ENCODE measurements at regions not wholly inside any gene's neighbourhood (a gene's known extent, or its start where the extent isn't known, plus 50 kb on each side); places are given as distances from the start of the nearest gene placed in this dataset.
A peak's percentile ranks its signal among the peaks of the same experiment; 100 is the strongest.

- DNase-seq (ENCODE audit: low read depth), result no peak
Observed at GRCh38 chr1:96964761-96965160, 243.2 kb downstream of the PTBP2 start.

- peak; percentile 58 for DNase-seq (ENCODE audit: low read depth)
Observed at GRCh38 chr1:96966536-96967138, 245.1 kb downstream of the PTBP2 start.

GRCh38 chr1:96967311-96967710 lies 245.7 kb downstream of the PTBP2 start:
- no peak for DNase-seq (ENCODE audit: low read depth)

- no peak for DNase-seq (ENCODE audit: low read depth)
Observed at GRCh38 chr1:96968541-96968940, 247.0 kb downstream of the PTBP2 start.

- DNase-seq (ENCODE audit: low read depth), result no peak
Observed at GRCh38 chr1:96968983-96969382, 247.4 kb downstream of the PTBP2 start.

GRCh38 chr1:96969656-96970163 lies 248.1 kb downstream of the PTBP2 start:
- no peak for DNase-seq (ENCODE audit: low read depth)

GRCh38 chr1:96971439-96971838 lies 249.9 kb downstream of the PTBP2 start:
- DNase-seq (ENCODE audit: low read depth), result no peak

- no peak for DNase-seq (ENCODE audit: low read depth)
Observed at GRCh38 chr1:96971849-96972602, 250.4 kb downstream of the PTBP2 start.

- DNase-seq (ENCODE audit: low read depth), result no peak
Observed at GRCh38 chr1:96973605-96974004, 252.0 kb downstream of the PTBP2 start.

GRCh38 chr1:96978444-96978843 lies 256.9 kb downstream of the PTBP2 start:
- no peak for DNase-seq (ENCODE audit: low read depth)

GRCh38 chr1:96978901-96979300 lies 257.3 kb downstream of the PTBP2 start:
- no peak for DNase-seq (ENCODE audit: low read depth)

GRCh38 chr1:96979304-96980268 lies 258.0 kb downstream of the PTBP2 start:
- DNase-seq (ENCODE audit: low read depth), result peak; percentile 25

GRCh38 chr1:96980448-96980847 lies 258.9 kb downstream of the PTBP2 start:
- no peak for DNase-seq (ENCODE audit: low read depth)

GRCh38 chr1:96981181-96981580 lies 259.6 kb downstream of the PTBP2 start:
- DNase-seq (ENCODE audit: low read depth), result no peak

GRCh38 chr1:96982118-96982517 lies 260.5 kb downstream of the PTBP2 start:
- no peak for DNase-seq (ENCODE audit: low read depth)

- no peak for DNase-seq (ENCODE audit: low read depth)
Observed at GRCh38 chr1:96983866-96984265, 262.3 kb downstream of the PTBP2 start.

GRCh38 chr1:96987186-96987703 lies 265.7 kb downstream of the PTBP2 start:
- DNase-seq (ENCODE audit: low read depth), result no peak

- no peak for DNase-seq (ENCODE audit: low read depth)
Observed at GRCh38 chr1:96989302-96989701, 267.7 kb downstream of the PTBP2 start.

GRCh38 chr1:96990136-96990535 lies 268.6 kb downstream of the PTBP2 start:
- no peak for DNase-seq (ENCODE audit: low read depth)

GRCh38 chr1:96991261-96991660 lies 269.7 kb downstream of the PTBP2 start:
- no peak for DNase-seq (ENCODE audit: low read depth)

GRCh38 chr1:96992871-96993270 lies 271.3 kb downstream of the PTBP2 start:
- DNase-seq (ENCODE audit: low read depth), result no peak

- DNase-seq (ENCODE audit: low read depth), result no peak
Observed at GRCh38 chr1:96995351-96995750, 273.8 kb downstream of the PTBP2 start.

Data from forelimb muscle (tissue), 1 donor.